Loucy (cell line): ENCODE measurements at regions not wholly inside any gene's neighbourhood (a gene's known extent, or its start where the extent isn't known, plus 50 kb on each side); places are given as distances from the start of the nearest gene placed in this dataset.

Experiments used
- CTCF ChIP-seq: fragments of 200-600 bp; sonication (generic); conservative IDR thresholded peaks from 2 replicates; pipeline ENCODE4 v1.5.1; 2014; ENCODE audit warnings: mild to moderate bottlenecking, antibody characterized with exemption, low read length
- EZH2phosphoT487 ChIP-seq: fragments of 200-600 bp; IDR thresholded peaks from 2 replicates; pipeline ENCODE4 v1.6.1; 2018; ENCODE audit warnings: antibody characterized with exemption, mild to moderate bottlenecking, moderate library complexity, borderline replicate concordance

GRCh38 chr3:104578558-104578957 lies 788.2 kb upstream of the ALCAM start:
- TF ChIP-seq CTCF (no peak), EZH2phosphoT487 (no peak)
